HAP-1 (cell line): ENCODE measurements at regions not wholly inside any gene's neighbourhood (a gene's known extent, or its start where the extent isn't known, plus 50 kb on each side); places are given as distances from the start of the nearest gene placed in this dataset.
"Not testable (repeated sequence)": the region's sequence is repeated elsewhere in the genome, so short reads cannot be mapped to it uniquely, and the experiment has no call there.

Experiments
- DNase-seq, 2 experiments: peaks; one replicate each; pipeline ENCODE4 v3.0.0-alpha.2; 2016 to 2020; ENCODE audit warnings: low spot score in 2 of 2
- H3K27me3 ChIP-seq: fragments of 250-450 bp; sonication (Bioruptor Pico); 2 replicates; pipeline ENCODE4 v1.5.1; 2020; ENCODE audit warnings: low read depth, mild to moderate bottlenecking, moderate library complexity
- H3K36me3 ChIP-seq: fragments of 250-450 bp; sonication (Bioruptor Pico); replicated peaks from 2 replicates; pipeline ENCODE4 v1.5.1; 2020; ENCODE audit warnings: mild to moderate bottlenecking
- H3K4me1 ChIP-seq: fragments of 250-450 bp; sonication (Bioruptor Pico); 2 replicates; pipeline ENCODE4 v1.5.1; 2020; ENCODE audit warnings: mild to moderate bottlenecking
- H3K4me3 ChIP-seq: fragments of 250-450 bp; sonication (Bioruptor Pico); 2 replicates; pipeline ENCODE4 v1.5.1; 2020; ENCODE audit warnings: mild to moderate bottlenecking, moderate library complexity
- H3K9me3 ChIP-seq: fragments of 250-450 bp; sonication (Bioruptor Pico); 2 replicates; pipeline ENCODE4 v1.5.1; 2020; ENCODE audit warnings: mild to moderate bottlenecking, moderate library complexity
- in situ Hi-C: fragments of 300-500 bp; cut with MboI; formaldehyde crosslinking; loops from 3 replicates; pipeline ENCODE4 v1.14.3; 2020; ENCODE audit warnings: low sequenced_read_pairs, inconsistent platforms, mixed read lengths

DNA sequence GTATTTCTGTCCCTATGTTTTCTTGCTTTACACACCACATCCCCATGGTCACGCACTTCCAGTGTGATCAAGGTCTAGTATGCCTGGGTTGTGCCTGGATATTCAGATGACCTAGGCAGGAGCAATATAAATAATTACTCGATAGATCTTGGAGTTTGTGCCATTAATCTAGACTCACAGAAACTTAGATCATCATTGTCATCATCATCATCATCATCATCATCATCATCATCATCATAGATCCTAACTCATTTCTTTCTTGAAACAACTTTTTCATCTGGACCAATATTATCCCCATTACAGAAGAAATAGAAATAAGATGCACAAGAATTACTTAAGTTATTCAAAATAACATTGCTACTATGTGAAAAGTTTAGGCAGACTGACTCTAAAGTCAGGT, 130.3 kb upstream of the LRRTM4 start:
- in situ Hi-C loops = no loop called here
- no peaks in the 10 kb centered on the region for H3K36me3 ChIP-seq
- no peaks in the 10 kb centered on the region for H3K27me3 ChIP-seq
- no peaks in the 10 kb centered on the region for H3K9me3 ChIP-seq
- H3K4me3 ChIP-seq = no peak overlapping the region
- no peak for DNase-seq
- no peaks in the 10 kb centered on the region for H3K4me1 ChIP-seq

DNA sequence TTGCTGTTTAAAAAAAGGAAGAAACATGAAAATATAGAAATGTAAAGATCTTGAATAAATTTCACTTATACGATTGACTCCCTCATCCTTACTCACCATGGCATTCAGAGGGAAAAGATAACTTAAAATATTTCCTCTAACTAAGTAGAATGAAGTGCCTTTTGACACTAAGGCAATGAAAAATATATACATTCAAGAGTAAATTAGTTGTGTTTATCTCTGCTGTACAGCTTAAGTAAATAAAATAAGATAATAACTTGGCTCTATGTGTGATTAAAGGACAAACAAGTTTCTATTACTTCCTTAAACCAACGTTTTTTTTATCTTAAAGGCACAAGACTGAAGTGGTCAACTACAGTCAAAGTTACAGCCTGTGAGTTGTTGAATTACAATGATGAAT, 142.3 kb upstream of the LRRTM4 start:
- in situ Hi-C loops = no loop called here
- H3K27me3 ChIP-seq = no peaks in the 10 kb centered on the region

DNA sequence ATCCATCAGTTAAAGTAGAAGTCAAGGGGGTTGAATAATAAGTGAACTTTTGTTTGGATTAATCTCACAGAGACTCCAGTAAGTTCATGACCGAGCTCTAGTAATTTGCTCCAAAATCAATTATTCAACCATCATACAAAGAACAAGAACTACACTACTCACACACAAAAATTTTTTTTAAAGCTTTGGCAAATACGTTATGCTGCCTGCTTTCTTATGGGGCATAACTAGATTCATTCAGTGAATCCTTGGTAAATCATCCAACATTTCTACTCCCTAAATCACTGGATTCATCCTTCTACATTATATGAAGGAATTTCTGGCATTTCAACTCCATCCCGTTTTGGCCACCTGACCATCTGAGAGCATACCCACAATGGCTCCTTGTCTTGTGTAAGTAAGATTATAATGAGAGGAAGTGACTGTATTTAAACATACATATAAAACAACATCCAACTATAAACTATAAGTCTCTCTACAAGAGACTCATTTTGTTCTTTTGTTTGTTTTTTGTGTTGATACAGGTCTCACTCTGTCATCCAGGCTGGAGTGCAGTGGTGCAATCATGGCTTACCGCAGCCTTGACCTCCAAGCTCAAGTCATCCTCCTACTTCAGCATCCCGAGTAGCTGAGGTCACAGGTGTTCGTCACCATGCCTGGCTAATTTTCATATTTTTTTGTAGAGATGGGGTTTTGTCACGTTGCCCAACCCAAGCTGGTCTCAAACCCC, 144.2 kb upstream of the LRRTM4 start:
- H3K36me3 ChIP-seq = no peaks in the 10 kb centered on the region
- DNase-seq = no peak
- no peaks in the 10 kb centered on the region for H3K4me1 ChIP-seq
- in situ Hi-C loops = no loop called here
- H3K4me3 ChIP-seq = no peak overlapping the region
- H3K27me3 ChIP-seq = no peaks in the 10 kb centered on the region
- no peaks in the 10 kb centered on the region for H3K9me3 ChIP-seq

More for the DNA sequence above, 142.3 kb upstream of the LRRTM4 start:
- Histone ChIP-seq H3K4me3 (no peak overlapping the region), H3K36me3 (no peaks in the 10 kb centered on the region), H3K4me1 (no peaks in the 10 kb centered on the region), H3K9me3 (no peaks in the 10 kb centered on the region)
- DNase-seq = no peak

DNA sequence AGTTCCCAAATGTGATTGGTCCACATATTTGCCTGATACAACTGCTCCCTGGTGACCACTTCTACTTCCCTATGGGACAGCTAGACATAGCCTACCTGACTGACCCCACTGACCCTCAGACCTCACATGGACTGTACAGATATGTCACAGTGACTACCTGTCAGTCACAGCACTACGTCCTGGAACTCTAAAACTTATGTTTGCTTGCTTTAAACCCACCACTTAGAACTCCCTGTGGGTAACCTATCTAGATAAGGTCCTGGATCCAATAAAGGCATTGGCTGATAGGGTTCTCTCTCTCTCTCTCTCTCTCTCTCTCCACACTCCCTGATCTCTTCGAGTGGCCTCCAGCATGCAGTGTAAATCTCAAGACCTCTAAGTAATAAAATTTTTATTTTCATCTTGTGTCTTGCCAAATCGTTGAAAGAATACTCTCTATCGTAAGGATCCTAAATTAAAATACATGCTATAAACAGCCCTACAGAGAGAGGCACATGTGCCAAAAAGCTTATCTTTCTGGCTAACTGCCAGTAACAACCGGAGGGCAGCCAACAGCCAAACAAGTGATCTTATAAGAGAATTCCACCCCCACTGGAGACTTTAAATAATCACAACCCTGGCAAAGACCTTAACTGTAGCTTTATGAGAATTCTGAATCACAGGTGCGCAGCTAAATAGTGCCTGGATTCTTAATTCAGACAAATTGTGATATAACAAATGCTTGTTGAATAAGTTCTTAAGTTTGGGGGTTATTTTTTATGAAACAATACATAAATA, 162.6 kb upstream of the LRRTM4 start:
- not testable (repeated sequence) for H3K9me3 ChIP-seq

DNA sequence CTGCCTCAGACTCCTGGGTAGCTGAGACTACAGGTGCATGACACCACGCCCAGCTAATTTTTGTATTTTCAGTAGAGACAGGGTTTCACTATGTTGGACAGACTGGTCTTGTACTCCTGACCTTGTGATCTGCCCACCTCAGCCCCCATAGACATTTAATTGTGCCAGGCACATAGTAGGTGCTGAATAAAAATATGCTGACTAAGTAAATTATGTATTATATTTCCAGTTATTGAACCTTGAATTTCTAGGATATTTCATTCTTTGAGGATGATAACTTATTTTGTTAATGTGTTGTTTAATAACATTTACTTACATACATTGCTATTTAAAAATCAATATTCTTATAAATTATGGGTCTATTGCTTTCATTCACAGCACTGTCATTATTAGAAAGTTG, 190.4 kb upstream of the LRRTM4 start:
- Histone ChIP-seq H3K9me3 (no peaks in the 10 kb centered on the region), H3K36me3 (no peaks in the 10 kb centered on the region), H3K4me3 (no peak overlapping the region), H3K27me3 (no peaks in the 10 kb centered on the region), H3K4me1 (no peaks in the 10 kb centered on the region)
- no peak for DNase-seq
- in situ Hi-C loops = no loop called here

More for the DNA sequence above, 162.6 kb upstream of the LRRTM4 start:
- H3K36me3 ChIP-seq, in situ Hi-C loops, DNase-seq, H3K4me1 ChIP-seq, H3K4me3 ChIP-seq, H3K27me3 ChIP-seq: not testable (repeated sequence)

DNA sequence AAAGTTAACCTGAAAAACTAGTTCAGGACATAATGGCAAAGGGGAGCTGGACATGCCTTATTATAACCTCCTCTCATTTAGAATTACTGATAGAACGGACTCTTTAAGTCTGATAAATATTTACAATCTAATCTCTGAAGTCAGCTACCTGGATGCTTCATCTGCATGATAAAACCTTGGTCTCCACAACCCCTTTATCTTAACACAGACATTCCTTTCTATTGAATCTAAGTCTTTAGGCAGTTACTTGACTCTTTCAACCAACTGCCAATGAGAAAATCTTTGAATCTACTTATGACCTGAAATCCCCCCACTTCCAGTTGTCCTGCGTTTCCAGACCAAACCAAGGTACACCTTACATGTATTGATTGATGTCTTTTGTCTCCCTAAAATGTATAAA, 191.2 kb upstream of the LRRTM4 start:
- no peaks in the 10 kb centered on the region for H3K4me1 ChIP-seq
- H3K4me3 ChIP-seq = no peak overlapping the region
- H3K36me3 ChIP-seq = no peaks in the 10 kb centered on the region
- no peaks in the 10 kb centered on the region for H3K9me3 ChIP-seq
- DNase-seq = no peak
- in situ Hi-C loops = no loop called here
- H3K27me3 ChIP-seq = no peaks in the 10 kb centered on the region

DNA sequence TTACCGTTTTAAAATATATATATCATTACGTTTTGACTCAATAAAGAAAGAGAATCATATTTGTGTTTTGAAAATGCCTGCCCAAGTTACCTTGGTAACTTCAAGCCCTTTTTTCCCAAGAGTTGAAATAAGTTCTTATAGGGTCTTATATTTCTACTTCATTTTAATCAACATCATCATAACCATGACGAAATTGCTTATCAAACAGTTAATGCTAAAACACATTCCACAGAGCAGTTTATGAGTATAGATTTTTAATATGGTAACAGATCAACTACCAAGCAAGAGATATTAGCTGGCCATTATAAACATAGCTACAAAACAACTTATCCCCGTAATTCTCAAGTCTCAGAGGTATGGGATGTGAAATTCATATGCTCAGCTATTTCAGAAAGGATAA, 197.9 kb upstream of the LRRTM4 start:
- in situ Hi-C loops = no loop called here
- DNase-seq = no peak
- Histone ChIP-seq H3K4me3 (no peak overlapping the region), H3K9me3 (no peaks in the 10 kb centered on the region), H3K4me1 (no peaks in the 10 kb centered on the region), H3K27me3 (no peaks in the 10 kb centered on the region), H3K36me3 (no peaks in the 10 kb centered on the region)

DNA sequence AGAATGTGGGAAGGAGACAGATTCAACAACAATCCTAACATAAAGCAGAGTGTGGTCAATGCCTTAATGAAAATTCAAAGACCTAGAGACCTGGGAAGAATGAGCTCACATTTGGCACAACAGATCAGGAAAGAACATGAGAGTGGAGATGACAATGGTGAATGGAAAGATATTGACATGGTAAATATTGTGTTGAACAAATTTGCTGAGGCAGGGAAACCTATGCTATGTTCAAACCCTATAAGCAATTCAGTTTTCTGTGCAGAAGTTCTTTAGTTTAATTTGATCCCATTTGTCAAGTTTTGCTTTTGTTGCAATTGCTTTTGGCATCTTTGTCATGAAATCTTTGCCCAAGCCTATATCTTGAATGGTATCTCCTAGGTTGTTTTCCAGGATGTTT, 199.4 kb upstream of the LRRTM4 start:
- no peaks in the 10 kb centered on the region for H3K4me1 ChIP-seq
- in situ Hi-C loops = no loop called here

DNA sequence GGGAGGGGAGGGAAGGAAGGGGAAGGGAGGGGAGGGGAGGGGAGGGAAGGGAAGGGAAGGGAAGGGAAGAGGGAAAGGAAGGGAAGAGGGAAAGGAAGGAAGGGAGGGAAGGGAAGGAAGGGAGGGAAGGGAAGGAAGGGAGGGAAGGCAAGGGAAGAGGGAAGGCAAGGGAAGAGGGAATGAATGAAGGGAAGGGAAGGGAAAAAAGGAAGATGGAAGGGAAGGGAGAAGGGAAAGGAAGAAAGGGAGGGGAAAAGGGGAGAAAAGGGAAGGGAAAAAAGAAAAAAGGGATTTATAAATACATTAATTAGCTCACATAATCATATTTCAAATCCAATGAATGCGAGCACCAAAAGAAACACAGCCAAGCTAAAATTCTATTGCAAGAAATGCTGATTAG, 202.9 kb upstream of the LRRTM4 start:
- in situ Hi-C loops = no loop called here
- H3K9me3 ChIP-seq = no peaks in the 10 kb centered on the region
- H3K4me1 ChIP-seq = no peaks in the 10 kb centered on the region

More for the DNA sequence above, 199.4 kb upstream of the LRRTM4 start:
- Histone ChIP-seq H3K27me3 (no peaks in the 10 kb centered on the region), H3K4me3 (no peak overlapping the region), H3K9me3 (no peaks in the 10 kb centered on the region), H3K36me3 (no peaks in the 10 kb centered on the region)
- no peak for DNase-seq

DNA sequence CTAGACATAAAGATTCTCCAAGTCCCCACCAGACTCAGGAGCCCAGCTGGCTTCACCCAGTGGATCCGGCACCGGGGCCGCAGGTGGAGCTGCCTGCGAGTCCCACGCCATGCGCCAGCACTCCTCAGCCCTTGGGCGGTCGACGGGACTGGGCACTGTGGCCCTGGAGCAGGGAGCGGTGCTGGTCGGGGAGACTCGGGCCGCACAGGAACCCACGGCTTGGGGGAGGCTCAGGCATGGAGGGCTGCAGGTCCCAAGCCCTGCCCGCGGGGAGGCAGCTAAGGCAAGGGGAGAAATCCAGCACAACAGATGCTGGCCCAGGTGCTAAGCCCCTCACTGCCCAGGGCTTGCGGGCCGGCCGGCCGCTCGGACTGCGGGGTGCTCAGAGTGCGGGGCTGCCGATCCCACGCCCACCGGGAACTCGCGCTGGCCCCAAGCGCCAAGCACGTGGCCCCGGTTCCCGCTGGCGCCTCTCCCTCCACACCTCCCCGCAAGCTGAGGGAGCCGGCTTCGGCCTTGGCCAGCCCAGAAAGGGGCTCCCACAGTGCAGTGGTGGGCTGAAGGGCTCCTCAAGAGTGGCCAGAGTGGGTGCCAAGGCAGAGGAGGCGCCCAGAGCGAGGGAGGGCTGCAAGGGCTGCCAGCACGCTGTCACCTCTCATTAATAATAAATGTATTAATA, 212.6 kb upstream of the LRRTM4 start:
- H3K4me1 ChIP-seq, H3K36me3 ChIP-seq, DNase-seq, H3K4me3 ChIP-seq, H3K27me3 ChIP-seq, in situ Hi-C loops, H3K9me3 ChIP-seq: not testable (repeated sequence)

More for the DNA sequence above, 202.9 kb upstream of the LRRTM4 start:
- DNase-seq = no peak
- no peaks in the 10 kb centered on the region for H3K27me3 ChIP-seq
- no peaks in the 10 kb centered on the region for H3K36me3 ChIP-seq
- H3K4me3 ChIP-seq = no peak overlapping the region

DNA sequence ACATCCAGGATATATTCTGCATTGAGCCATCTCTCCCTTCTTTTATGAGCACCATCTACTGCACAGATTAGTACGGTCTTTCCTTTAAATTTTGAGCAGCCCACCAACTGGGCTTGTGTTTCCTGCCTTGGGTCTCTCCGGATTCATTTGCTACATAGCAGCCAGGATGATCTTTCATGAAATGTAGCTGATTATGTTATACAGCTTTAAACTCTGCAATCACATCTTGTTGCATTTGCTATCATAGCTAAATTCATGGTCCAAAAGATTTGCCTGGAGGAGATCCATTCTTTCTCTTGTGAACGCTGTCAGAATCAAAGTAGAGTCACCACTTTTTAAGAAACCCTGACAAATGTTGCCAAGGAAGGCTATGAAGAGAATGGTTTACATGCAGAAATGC, 215.1 kb upstream of the LRRTM4 start:
- no peak for DNase-seq
- Histone ChIP-seq H3K36me3 (no peaks in the 10 kb centered on the region), H3K4me3 (no peak overlapping the region), H3K27me3 (no peaks in the 10 kb centered on the region), H3K4me1 (no peaks in the 10 kb centered on the region), H3K9me3 (no peaks in the 10 kb centered on the region)
- in situ Hi-C loops = no loop called here

DNA sequence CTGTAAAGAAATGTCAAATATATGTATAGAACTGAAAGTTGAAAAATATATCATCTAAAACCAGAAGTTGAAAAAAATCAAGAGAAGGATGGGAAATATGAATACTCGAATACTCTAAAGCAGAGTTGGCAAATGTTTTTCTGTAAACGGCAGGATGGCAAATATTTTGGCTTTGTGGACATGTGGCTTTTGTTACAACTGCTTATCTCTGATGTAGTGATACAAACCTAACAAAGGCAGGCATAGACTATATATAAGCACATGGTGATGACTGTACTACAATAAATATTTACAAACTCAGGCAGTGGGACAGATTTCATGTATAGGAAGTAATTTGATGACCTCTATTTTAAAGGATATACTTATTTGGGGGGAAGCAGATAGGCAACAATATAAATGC, 224.6 kb upstream of the LRRTM4 start:
- no peak for DNase-seq
- H3K27me3 ChIP-seq = no peaks in the 10 kb centered on the region
- H3K9me3 ChIP-seq = no peaks in the 10 kb centered on the region
- no peaks in the 10 kb centered on the region for H3K36me3 ChIP-seq
- no peak overlapping the region for H3K4me3 ChIP-seq
- H3K4me1 ChIP-seq = no peaks in the 10 kb centered on the region
- in situ Hi-C loops = no loop called here

DNA sequence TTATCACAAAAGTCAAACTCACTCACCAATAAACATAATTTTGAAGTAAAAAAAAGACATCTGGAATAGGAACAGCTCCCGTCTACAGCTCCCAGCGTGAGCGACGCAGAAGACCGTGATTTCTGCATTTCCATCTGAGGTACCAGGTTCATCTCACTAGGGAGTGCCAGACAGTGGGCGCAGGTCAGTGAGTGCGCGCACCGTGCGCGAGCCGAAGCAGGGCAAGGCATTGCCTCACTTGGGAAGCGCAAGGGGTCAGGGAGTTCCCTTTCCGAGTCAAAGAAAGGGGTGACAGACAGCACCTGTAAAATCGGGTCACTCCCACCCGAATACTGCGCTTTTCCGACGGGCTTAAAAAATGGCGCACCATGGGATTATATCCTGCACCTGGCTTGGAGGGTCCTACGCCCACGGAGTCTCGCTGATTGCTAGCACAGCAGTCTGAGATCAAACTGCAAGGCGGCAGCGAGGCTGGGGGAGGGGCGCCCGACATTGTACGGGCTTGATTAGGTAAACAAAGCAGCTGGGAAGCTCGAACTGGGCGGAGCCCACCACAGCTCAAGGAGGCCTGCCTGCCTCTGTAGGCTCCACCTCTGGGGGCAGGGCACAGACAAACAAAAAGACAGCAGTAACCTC, 231.7 kb upstream of the LRRTM4 start:
- DNase-seq, in situ Hi-C loops, H3K4me3 ChIP-seq: not testable (repeated sequence)

More for the DNA sequence above, 231.7 kb upstream of the LRRTM4 start:
- not testable (repeated sequence) for H3K9me3 ChIP-seq, H3K27me3 ChIP-seq, H3K36me3 ChIP-seq, H3K4me1 ChIP-seq
